ENCODE measurements at regions not wholly inside any gene's neighbourhood (a gene's known extent, or its start where the extent isn't known, plus 50 kb on each side); places are given as distances from the start of the nearest gene placed in this dataset.

GRCh38 chr2:71965530-71965929 lies 182.1 kb downstream of the CYP26B1 start:
- H3K9me3 ChIP-seq (ENCODE audit: control insufficient read depth, insufficient read depth, low read depth, low read length): no peaks in the 10 kb centered on the region
- DNase-seq (ENCODE audit: low read depth, low spot score) (no peak), ATAC-seq (no peak)
- no peak overlapping the region for H3K27ac ChIP-seq (ENCODE audit: low read length)
- H3K27me3 ChIP-seq (ENCODE audit: control insufficient read depth, insufficient read depth, low read length): no peaks in the 10 kb centered on the region
- H3K4me1 ChIP-seq (ENCODE audit: control insufficient read depth, insufficient read depth, low read length): no peaks in the 10 kb centered on the region
- TF ChIP-seq SIN3A (IDR thresholded peaks at IDR 0.05; ENCODE audit: borderline replicate concordance, insufficient read depth, low read depth, low read length): no peak
- no peak for TF ChIP-seq REST (IDR thresholded peaks at IDR 0.05; ENCODE audit: insufficient read depth in 1 of 2, low read depth in 2 of 2, low read length in 1 of 2)
- TF ChIP-seq TCF7L2 (IDR thresholded peaks at IDR 0.05; ENCODE audit: low read depth, low read length): no peak
- no peak for TF ChIP-seq POLR2AphosphoS5 (IDR thresholded peaks at IDR 0.05; ENCODE audit: low read depth, low read length)
- TF ChIP-seq CTCF (IDR thresholded peaks at IDR 0.05): no peak
- no peaks in the 10 kb centered on the region for H3K36me3 ChIP-seq (ENCODE audit: control insufficient read depth, insufficient read depth, low read length)
- intact Hi-C loops (cut with micrococcal nuclease; ENCODE audit: unreplicated experiment): no loop called here
- no peak overlapping the region for H3K4me3 ChIP-seq (ENCODE audit: low read depth in 2 of 2, low read length in 2 of 2)
- CTCF ChIA-PET: no interaction called here
- no TSS peak for BruUV-seq (replicated peaks)
- in situ Hi-C loops (cut with HindIII; ENCODE audit: low pct_unique_long_range_greater_than_20kb, low sequenced_read_pairs): no loop called here
- POLR2A ChIA-PET: no interaction called here

- Histone ChIP-seq H3K27me3 (ENCODE audit: control insufficient read depth, insufficient read depth, low read length) (no peaks in the 10 kb centered on the region), H3K9me3 (ENCODE audit: control insufficient read depth, insufficient read depth, low read depth, low read length) (no peaks in the 10 kb centered on the region), H3K36me3 (ENCODE audit: control insufficient read depth, insufficient read depth, low read length) (no peaks in the 10 kb centered on the region), H3K4me1 (ENCODE audit: control insufficient read depth, insufficient read depth, low read length) (no peaks in the 10 kb centered on the region), H3K4me3 (ENCODE audit: low read depth in 2 of 2, low read length in 2 of 2) (no peak overlapping the region), H3K27ac (ENCODE audit: low read length) (no peak overlapping the region)
- ATAC-seq (no peak), DNase-seq (ENCODE audit: low read depth, low spot score) (no peak)
- POLR2A ChIA-PET: no interaction called here
- CTCF ChIA-PET: interaction anchor here (0.6 kb wide), 1 partner anchor 414 kb away, joined by 3 read pairs; no protein-coding TSS in a partner anchor
- in situ Hi-C loops (cut with HindIII; ENCODE audit: low pct_unique_long_range_greater_than_20kb, low sequenced_read_pairs) (no loop called here), intact Hi-C loops (cut with micrococcal nuclease; ENCODE audit: unreplicated experiment) (no loop called here)
- BruUV-seq (replicated peaks): no TSS peak
- TF ChIP-seq CTCF (IDR thresholded peaks at IDR 0.05): no peak
Measured at GRCh38 chr2:71962911-71963694, 184.6 kb downstream of the CYP26B1 start.
